ENCODE measurements at regions not wholly inside any gene's neighbourhood (a gene's known extent, or its start where the extent isn't known, plus 50 kb on each side); places are given as distances from the start of the nearest gene placed in this dataset.

DNA sequence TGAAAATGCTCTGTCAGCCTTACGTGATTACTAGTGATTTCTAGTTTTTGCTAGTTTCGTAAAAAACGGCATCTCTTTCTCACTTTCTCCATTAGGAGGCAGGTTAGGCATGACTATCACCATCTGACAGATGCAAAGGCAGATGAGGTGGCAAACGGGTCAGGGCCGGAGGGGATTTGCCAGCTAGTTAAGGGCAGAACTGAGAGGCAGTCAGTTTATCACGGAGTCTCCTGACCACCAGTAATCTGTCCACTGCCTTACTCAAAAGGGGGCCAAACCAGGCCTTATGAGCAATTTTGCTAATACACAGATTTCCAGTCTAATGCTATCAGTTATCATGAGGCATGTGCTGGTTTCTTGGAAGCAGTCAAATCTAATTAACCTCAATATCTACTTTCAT, 159.3 kb downstream of the TSEN15 start:
- POLR2A ChIA-PET, result no interaction called here
- Mint-ChIP-seq H3K27ac (no peak overlapping the region), H3K9me3 (no peaks in the 10 kb centered on the region), H3K27me3 (peaks cover 0 to 26% (median 13%) of the 10 kb centered on the region in 5 donors), H3K4me1 (peaks cover 0 to 3% (median 0%) of the 10 kb centered on the region in 4 donors), H3K36me3 (no peaks in the 10 kb centered on the region), H3K4me3 (no peak overlapping the region)
- no peak for ATAC-seq
- DNase-seq, result no peak

DNA sequence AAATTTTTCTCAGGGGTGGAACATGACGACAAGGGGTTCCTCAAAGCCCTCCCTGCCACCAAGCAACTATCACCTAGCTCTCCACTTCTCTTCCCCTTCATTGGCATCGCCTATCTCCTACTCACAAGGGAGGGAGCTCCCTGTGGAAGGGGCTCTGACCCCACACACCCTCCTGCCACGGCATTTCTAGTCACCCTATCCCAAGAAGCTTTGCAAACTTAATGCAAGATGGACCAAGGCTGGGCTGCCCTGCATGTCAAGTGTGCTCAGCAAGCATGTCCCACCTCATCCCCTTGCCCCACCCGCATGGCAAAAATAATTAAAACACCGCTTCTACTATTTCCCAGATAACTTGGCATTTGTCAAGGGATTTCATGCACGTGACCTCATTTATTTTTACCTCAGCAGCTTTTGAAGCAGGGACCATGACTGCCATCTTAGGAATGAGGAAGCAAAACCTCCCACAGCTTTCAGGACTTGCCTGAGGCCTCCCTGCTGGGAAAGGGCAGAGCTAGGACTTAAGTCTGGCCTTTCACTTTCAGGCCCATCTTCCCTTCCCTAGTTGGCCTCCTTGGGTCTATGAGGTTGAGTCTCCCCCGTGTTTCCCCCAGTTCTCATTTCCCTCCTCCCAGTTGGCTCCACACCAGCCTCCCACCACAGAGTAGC, 161.3 kb downstream of the TSEN15 start:
- Mint-ChIP-seq H3K27ac (no peak overlapping the region), H3K4me3 (no peak overlapping the region), H3K9me3 (no peaks in the 10 kb centered on the region), H3K4me1 (peaks cover 0 to 3% (median 0%) of the 10 kb centered on the region in 4 donors), H3K36me3 (no peaks in the 10 kb centered on the region), H3K27me3 (peaks cover 3 to 25% (median 13%) of the 10 kb centered on the region in 5 donors)
- DNase-seq (no peak), ATAC-seq (no peak)
- POLR2A ChIA-PET, result no interaction called here

DNA sequence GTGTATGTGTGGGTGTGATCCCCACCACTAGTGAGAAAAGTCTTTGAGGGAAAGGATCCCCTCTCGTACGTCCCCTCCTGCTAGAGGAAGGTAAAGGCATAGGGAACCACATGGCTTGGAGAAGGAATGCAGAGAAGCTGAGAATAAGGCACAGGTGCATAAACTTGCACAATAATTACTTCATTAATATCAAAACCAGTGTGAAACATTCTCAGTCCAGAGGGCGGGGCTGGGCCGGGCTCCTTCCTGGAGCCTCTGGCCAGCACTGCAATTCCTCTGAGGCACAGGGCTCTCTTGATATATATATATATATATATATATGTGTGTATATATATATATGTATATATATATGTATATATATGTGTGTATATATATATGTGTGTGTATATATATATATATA, 162.6 kb downstream of the TSEN15 start:
- no peaks in the 10 kb centered on the region for H3K36me3 Mint-ChIP-seq
- POLR2A ChIA-PET, result no interaction called here
- no peak overlapping the region for H3K27ac Mint-ChIP-seq
- no peak overlapping the region for H3K4me3 Mint-ChIP-seq
- peaks cover 0 to 3% (median 0%) of the 10 kb centered on the region in 4 donors for H3K4me1 Mint-ChIP-seq
- peaks cover 3 to 20% (median 13%) of the 10 kb centered on the region in 5 donors for H3K27me3 Mint-ChIP-seq
- H3K9me3 Mint-ChIP-seq, result no peaks in the 10 kb centered on the region
- no peak for DNase-seq
- no peak for ATAC-seq

DNA sequence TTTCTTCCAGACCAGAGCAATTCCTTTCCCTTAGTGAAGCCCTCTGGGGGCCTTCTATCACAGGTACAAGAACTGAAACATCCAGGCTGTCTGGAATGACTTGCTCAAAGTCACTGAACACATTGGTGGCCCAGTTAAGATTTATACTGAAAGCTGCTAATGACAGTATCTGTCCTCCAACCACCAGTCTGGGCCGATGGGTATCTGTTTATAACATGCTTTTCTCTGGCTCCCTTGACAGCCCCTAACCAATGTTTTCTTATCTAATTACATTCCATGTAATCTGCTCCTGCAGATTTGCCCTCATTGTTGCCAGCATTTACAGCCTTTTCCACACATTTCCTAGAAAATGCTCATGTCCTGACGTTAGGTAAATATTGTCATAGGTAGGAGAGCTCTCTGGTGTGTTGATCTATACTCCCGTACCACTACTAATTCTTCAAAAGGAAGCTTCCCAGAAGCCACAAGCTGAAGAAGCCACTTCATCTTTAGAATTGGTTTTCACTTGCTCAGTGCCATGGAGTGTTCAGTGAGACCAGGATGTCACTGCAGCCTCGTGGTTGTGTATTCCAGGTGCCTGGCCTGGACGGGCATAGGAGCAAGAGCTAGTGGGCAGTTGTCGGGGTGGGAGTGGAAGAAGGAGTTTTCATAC, 163.9 kb downstream of the TSEN15 start:
- Mint-ChIP-seq H3K4me1 (peaks cover 0 to 3% (median 0%) of the 10 kb centered on the region in 4 donors), H3K4me3 (no peak overlapping the region), H3K9me3 (no peaks in the 10 kb centered on the region), H3K36me3 (no peaks in the 10 kb centered on the region), H3K27ac (no peak overlapping the region), H3K27me3 (peaks cover 3 to 20% (median 12%) of the 10 kb centered on the region in 5 donors)
- ATAC-seq (no peak), DNase-seq (no peak)
- POLR2A ChIA-PET, result no interaction called here

DNA sequence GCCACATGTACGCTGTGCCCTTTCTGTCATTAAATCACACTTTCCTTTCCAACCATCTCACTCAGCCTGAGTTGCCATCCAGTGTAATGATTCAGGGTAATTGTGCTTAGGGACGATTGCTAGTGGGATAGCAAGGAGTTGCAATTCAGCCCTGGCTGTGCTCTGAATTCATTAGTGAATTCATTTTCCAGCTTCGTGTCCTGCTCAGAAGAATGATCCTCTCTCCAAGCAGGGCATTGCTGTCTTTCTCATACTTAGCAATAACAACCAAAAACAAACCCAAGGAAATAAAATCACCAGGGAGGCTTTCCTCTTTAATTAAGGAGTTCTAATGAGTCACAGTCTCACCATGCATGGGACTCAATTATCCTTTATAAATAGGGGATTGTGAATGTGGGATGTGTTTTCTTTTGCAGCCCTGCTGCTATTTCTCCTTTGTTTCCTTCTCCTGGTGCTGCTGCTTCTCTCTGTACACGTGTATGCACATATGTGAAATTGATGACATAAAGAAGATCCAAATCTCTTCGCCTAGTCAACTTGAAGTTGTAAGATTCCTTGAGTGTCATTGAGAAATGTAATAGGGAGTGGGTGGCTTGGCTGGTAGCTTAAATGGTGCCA, 167.0 kb downstream of the TSEN15 start:
- H3K27ac Mint-ChIP-seq, result no peak overlapping the region
- H3K4me3 Mint-ChIP-seq, result no peak overlapping the region
- H3K4me1 Mint-ChIP-seq, result peaks cover 0 to 3% (median 0%) of the 10 kb centered on the region in 4 donors
- ATAC-seq (no peak), DNase-seq (no peak)
- no peaks in the 10 kb centered on the region for H3K9me3 Mint-ChIP-seq
- H3K36me3 Mint-ChIP-seq, result no peaks in the 10 kb centered on the region
- H3K27me3 Mint-ChIP-seq, result peaks cover 1 to 20% (median 14%) of the 10 kb centered on the region in 5 donors
- POLR2A ChIA-PET, result no interaction called here

DNA sequence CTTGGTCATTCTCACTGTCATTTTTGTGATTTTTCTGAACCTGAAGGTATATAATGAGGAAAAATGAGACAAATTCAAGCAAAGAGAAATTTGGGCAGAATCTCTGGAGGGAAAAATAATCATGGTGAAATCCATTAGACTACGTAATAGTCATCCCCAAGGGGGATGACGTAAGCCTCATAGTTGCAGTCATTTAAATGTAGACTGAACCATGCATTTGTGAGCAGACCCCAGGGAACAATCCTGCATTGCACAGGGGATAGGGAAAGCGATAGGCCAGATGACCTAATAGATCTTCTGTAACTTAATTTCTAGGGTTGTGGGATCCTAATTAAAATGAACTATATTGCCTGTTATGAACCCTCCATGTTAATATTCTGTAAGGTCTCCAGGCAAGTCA, 167.4 kb upstream of the C1orf21 start:
- Mint-ChIP-seq H3K9me3 (no peaks in the 10 kb centered on the region), H3K36me3 (no peaks in the 10 kb centered on the region), H3K4me3 (no peak overlapping the region), H3K27me3 (peaks cover 0 to 22% (median 20%) of the 10 kb centered on the region in 5 donors), H3K4me1 (peaks cover 0 to 3% (median 0%) of the 10 kb centered on the region in 4 donors), H3K27ac (no peak overlapping the region)
- no peak for ATAC-seq
- POLR2A ChIA-PET, result no interaction called here
- DNase-seq, result no peak

DNA sequence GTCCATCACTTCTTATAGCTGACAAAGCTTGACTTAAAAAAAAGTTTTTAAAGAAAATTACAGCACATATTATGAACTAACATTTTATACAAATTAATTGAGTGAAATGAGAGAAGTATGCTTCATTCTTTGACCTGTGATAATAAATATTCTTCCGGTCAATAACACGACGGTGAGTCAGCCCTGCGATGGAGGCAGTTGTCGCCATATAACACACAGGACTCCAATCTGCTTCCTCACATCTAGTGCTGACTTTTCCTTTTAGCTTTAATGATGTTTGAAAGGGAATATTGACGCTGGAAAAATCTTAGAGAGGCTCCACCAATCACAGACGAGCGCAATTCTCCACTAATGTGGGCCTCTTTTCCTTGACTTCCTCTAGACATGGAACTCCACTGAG, 166.9 kb upstream of the C1orf21 start:
- no peak overlapping the region for H3K4me3 Mint-ChIP-seq
- no peak for DNase-seq
- H3K27ac Mint-ChIP-seq, result no peak overlapping the region
- H3K36me3 Mint-ChIP-seq, result no peaks in the 10 kb centered on the region
- H3K27me3 Mint-ChIP-seq, result peaks cover 0 to 21% (median 18%) of the 10 kb centered on the region in 5 donors
- H3K4me1 Mint-ChIP-seq, result peaks cover 0 to 3% (median 0%) of the 10 kb centered on the region in 4 donors
- no peaks in the 10 kb centered on the region for H3K9me3 Mint-ChIP-seq
- POLR2A ChIA-PET, result no interaction called here
- ATAC-seq, result no peak

DNA sequence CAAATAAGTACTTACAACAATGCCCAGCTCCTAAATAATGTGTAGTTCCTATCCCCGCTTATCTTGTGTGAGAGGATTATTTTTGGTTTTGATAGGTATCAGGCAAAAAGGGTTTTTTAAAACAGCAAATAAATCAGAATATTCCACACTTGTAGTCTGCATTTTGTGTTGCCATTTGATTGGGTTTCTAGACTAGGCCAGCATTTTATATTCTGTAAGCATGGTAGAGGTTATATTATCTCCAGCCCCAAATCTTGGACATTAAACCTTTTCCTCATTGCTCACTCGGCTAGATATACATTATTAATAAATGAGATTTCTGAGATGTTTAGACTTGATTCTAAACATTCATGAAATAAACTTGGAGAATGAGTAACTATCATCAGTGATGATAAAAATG, 165.7 kb upstream of the C1orf21 start:
- no peak overlapping the region for H3K4me3 Mint-ChIP-seq
- no peaks in the 10 kb centered on the region for H3K36me3 Mint-ChIP-seq
- H3K27me3 Mint-ChIP-seq, result peaks cover 0 to 16% (median 7%) of the 10 kb centered on the region in 5 donors
- peaks cover 0 to 3% (median 0%) of the 10 kb centered on the region in 4 donors for H3K4me1 Mint-ChIP-seq
- H3K27ac Mint-ChIP-seq, result no peak overlapping the region
- H3K9me3 Mint-ChIP-seq, result no peaks in the 10 kb centered on the region
- DNase-seq (no peak), ATAC-seq (no peak)
- POLR2A ChIA-PET, result no interaction called here

DNA sequence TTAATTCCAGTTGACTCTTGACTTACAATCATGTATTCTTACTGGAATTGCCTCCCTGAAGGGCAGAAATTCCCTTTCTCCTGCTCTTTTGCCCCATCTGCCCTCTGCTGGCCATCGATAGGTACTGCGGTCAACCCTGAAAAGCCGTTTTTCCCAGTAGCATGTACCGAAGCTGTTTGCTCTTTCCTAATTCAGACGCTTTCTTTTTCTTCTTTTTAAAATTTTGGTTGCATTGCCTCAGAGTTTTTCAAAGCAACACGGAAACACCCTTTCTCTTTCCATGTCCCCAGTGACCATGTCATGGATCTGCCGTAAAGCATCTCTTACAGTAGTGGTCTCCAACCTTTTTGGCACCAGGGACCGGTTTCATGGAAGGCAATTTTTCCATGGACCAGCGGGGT, 164.2 kb upstream of the C1orf21 start:
- Mint-ChIP-seq H3K27me3 (peaks cover 0 to 15% (median 0%) of the 10 kb centered on the region in 5 donors), H3K36me3 (no peaks in the 10 kb centered on the region), H3K4me3 (peak overlapping the region in 2 of 10 donors; percentile 23 to 30), H3K27ac (no peak overlapping the region), H3K9me3 (no peaks in the 10 kb centered on the region), H3K4me1 (peaks cover 0 to 3% (median 0%) of the 10 kb centered on the region in 4 donors)
- DNase-seq (peak in 5 of 10 donors; percentile 9 to 37 (median 22)), ATAC-seq (no peak)
- POLR2A ChIA-PET, result no interaction called here

DNA sequence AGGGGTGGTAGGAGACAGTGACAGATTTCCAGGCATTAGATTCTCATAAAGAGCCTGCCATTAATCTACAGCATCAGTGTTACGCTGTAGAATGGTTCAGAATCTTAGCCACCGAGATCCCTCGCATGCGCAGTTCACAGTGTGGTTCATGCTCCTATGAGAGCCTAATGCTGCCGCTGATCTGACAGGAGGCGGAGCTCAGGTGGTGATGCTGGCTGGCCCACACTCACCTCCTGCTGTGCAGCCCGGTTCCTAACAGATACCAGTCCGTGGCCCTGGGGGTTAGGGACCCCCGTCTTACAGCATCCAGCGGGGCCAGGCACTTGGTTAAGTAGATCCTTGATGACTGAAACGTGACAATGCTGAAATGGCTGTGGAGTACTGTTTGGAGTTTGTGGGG, 163.6 kb upstream of the C1orf21 start:
- Mint-ChIP-seq H3K4me3 (peak overlapping the region in 1 of 10 donors; percentile 23), H3K4me1 (peaks cover 0 to 3% (median 0%) of the 10 kb centered on the region in 4 donors), H3K9me3 (no peaks in the 10 kb centered on the region), H3K27ac (no peak overlapping the region), H3K27me3 (peaks cover 0 to 15% (median 0%) of the 10 kb centered on the region in 5 donors), H3K36me3 (no peaks in the 10 kb centered on the region)
- ATAC-seq (peak in 1 of 2 donors; percentile 30), DNase-seq (no peak)
- POLR2A ChIA-PET, result no interaction called here

DNA sequence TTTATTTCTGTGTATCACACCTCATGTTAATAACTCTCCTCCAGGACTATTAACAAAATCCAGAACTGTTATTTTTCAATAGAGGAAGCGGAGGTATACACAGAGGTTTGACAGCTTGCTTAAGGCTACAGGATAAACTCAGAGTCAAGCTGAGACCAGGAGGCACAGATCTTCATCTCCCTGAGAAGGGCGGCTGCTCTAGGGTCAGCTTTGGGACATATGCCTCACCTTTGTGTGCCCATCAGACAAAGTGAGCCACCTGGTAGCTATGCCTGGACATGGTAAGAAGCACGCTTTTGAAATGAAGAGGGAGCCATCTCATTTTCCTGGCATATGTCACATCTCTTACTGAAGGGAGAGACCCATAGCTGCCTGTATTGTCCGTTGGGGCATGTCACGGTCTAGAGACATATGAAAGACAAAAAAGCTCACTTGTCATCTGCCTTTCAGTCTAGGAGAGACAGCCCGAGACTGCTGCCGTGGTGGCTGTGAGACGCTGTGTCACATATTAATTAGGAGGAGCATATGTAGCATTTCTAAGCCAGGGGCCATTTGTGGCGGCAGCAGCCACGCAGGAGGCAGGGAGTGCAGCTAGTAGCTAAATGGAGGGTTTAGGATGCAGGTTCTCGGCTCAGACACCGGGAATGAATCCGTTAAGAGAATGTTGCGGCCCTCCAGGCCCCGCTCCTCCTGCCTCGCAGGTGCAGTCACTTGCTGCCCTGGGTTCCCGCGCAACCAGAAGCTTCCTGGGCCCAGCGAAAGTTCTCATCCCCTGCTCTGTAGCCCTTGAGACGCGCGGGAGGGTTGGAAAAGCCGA, 161.3 kb upstream of the C1orf21 start:
- Mint-ChIP-seq H3K27me3 (peaks cover 0 to 15% (median 0%) of the 10 kb centered on the region in 5 donors), H3K4me3 (no peak overlapping the region), H3K4me1 (peaks cover 0 to 3% (median 0%) of the 10 kb centered on the region in 4 donors), H3K9me3 (peaks cover 0 to 5% (median 0%) of the 10 kb centered on the region in 9 donors), H3K27ac (no peak overlapping the region), H3K36me3 (peaks cover 0 to 2% (median 0%) of the 10 kb centered on the region in 3 donors)
- DNase-seq, result no peak
- no peak for ATAC-seq
- POLR2A ChIA-PET, result no interaction called here

DNA sequence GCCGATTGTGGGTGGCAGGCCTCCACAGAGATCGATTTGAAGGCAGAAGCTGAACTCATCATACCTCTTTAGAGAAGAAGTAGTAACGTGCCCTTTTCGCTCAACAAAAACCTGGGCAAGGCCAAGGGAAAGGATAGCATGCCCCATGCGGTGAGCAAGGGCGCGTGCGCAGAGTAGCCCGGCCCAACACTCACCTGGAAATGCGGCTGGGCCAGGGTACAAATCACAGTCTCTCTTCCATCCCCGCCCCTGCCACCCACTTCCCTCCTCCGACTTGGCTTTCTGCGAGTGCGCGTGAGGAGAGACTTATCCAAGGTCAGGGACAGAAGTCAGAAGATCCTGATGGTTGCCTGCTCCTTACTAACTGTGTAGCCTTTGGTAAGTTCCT, 160.7 kb upstream of the C1orf21 start:
- H3K27ac Mint-ChIP-seq, result no peak overlapping the region
- ATAC-seq (no peak), DNase-seq (no peak)
- peaks cover 0 to 2% (median 0%) of the 10 kb centered on the region in 3 donors for H3K36me3 Mint-ChIP-seq
- no peak overlapping the region for H3K4me3 Mint-ChIP-seq
- H3K27me3 Mint-ChIP-seq, result peaks cover 0 to 15% (median 0%) of the 10 kb centered on the region in 5 donors
- peaks cover 0 to 5% (median 0%) of the 10 kb centered on the region in 9 donors for H3K9me3 Mint-ChIP-seq
- H3K4me1 Mint-ChIP-seq, result peaks cover 0 to 3% (median 0%) of the 10 kb centered on the region in 4 donors
- POLR2A ChIA-PET, result no interaction called here
